Epithelial cell of esophagus (primary cell): ENCODE measurements at regions not wholly inside any gene's neighbourhood (a gene's known extent, or its start where the extent isn't known, plus 50 kb on each side); places are given as distances from the start of the nearest gene placed in this dataset.

Source experiments
- DNase-seq: peaks from one replicate; pipeline ENCODE4 v3.0.0; 2010; ENCODE audit warnings: low read depth
- H3K4me3 ChIP-seq: 2 replicates; pipeline ENCODE4 v1.5.1; 2011; ENCODE audit warnings: mild to moderate bottlenecking, low read length, control low read depth
- TF ChIP-seq, protein P1 (sequence below): IDR thresholded peaks from 2 replicates; pipeline ENCODE4 v1.5.1; 2011; ENCODE audit warnings: low read depth, mild to moderate bottlenecking, low read length, control low read depth, inconsistent platforms; ENCODE audit not compliant: insufficient read depth; ENCODE audit errors: missing control alignments

DNA sequence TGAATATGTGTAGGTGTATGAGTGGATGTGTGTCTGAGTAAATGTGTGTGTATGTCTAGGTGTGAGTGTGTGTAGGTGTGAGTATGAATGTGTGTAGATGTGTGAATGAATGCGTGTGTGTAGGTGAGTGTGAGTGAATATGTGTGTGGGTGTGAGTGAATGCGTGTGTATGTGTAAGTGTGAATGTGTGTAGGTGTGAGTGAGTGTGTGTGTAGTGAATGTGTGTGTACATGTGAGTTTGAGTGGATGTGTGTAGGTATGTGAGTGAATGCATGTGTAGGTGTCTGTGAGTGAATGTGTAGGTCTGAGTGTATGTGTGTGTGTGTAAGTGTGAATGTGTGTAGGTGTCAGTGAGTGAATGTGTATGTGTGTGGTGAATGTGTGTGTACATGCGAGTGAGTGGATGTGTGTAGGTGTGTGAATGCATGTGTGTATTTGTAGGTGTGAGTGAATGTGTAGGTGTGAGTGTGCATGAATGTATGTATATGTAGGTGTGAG is 201.0 kb upstream of the ZNF536 start:
- H3K4me3 ChIP-seq, result no peak overlapping the region
- TF ChIP-seq, protein P1, sequence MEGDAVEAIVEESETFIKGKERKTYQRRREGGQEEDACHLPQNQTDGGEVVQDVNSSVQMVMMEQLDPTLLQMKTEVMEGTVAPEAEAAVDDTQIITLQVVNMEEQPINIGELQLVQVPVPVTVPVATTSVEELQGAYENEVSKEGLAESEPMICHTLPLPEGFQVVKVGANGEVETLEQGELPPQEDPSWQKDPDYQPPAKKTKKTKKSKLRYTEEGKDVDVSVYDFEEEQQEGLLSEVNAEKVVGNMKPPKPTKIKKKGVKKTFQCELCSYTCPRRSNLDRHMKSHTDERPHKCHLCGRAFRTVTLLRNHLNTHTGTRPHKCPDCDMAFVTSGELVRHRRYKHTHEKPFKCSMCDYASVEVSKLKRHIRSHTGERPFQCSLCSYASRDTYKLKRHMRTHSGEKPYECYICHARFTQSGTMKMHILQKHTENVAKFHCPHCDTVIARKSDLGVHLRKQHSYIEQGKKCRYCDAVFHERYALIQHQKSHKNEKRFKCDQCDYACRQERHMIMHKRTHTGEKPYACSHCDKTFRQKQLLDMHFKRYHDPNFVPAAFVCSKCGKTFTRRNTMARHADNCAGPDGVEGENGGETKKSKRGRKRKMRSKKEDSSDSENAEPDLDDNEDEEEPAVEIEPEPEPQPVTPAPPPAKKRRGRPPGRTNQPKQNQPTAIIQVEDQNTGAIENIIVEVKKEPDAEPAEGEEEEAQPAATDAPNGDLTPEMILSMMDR, result no peak
- DNase-seq, result no peak

DNA sequence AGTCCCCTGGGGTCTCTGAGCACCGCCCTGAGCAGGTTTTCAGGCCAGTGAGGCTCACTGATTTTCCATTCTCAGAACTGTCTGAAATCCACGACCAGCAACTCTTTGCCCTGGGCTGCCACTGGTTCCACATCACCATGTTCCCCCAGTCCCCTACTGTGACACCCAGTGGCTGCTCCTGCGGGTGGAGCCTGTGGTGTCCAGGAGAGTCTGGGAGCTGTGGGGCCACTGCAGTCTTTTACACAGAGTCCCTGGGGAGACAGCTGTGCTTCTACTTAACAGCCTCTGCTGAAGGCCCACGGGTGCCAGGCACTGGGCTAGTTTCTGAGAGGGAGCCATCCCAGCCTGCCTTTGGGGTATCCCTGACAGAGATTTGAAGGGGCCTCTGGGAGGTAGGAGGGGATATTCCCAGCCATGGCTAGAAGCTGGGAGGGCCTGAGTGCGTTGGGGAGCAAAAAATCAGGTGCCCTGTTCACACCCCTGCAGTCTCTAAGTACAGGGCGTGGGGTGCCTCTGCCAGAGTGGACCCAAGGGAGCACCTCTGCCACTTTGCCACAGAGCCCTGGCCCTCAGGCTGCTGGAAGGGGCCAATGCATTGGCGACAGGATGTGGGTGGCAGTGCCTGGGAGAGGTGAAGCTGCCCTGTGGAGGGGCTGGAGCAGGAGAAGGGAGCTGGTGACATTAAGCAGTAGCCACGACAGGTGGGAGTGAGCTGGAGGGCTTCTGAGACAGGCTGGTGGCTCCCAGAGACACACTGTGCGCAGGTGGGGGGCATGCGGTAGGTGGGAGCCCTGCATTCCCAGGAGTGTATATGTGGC is 200.2 kb upstream of the ZNF536 start:
- DNase-seq, result no peak
- H3K4me3 ChIP-seq, result no peak overlapping the region
- TF ChIP-seq, protein P1, result no peak

DNA sequence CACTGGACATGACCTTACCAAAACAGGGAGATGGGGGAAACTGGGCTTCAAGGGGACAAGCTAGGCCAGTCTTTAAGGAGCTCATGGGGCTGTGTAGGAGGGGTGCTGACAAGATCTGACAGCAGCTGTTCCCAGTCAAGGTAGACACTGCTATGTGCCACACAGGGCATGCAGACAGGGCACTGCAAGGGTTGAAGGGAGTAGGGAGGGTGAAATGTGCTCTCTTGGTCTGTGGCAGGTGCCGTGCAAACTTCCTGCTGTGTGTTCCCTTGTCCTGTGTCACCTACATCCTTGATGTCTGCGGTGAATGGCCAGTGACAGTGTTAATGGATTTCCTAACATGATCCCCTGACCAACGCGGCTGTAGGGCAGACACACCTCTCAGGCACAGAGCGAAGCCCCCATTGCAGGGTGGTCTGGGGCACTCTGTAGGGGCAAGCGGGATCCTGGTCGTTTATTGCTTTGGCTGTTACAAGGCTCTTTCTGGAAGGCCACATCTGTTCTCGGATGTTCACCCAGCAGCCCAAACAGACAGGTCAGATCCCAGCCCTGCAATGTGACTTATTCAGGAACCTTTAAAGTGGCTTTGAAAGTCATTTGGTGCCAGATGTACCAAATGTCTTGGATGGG is 199.5 kb upstream of the ZNF536 start:
- TF ChIP-seq, protein P1, result no peak
- DNase-seq, result no peak
- H3K4me3 ChIP-seq, result no peak overlapping the region

DNA sequence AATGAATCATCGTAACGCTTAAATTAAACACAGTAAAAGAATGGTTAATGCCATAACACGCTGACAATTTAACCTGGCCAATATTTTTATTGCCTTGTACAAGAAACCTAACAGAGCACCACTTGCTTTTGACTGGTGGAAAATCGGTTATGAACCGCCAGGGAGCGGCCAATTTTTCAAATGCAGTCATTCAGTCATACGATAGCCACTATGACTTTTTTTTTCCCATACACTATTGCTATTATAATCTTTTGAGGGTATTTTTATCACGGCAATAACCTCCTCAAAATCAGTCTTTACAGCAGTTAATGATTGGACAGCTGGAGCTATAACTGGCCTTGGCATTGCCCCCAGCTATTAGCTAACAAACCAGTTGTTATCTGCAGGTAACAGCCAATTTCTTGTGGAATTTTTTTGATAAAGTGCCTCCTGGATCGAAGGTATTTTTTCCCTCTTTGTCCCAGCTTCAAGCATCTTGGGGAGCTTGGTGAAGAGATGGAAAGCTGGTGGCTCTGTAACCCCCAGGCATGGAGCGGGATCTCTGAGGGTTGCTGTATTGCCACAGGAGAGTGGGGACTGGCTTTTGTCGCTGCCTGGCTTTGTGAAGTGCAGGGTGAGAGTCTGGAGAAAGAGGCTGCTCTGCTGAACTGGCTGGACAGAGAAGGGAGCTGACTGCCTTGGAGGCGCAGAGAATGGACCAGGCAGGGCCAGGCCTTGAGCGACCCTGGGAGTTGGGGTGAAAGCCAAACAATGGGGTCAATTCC is 198.4 kb upstream of the ZNF536 start:
- TF ChIP-seq, protein P1, result no peak
- no peak overlapping the region for H3K4me3 ChIP-seq
- no peak for DNase-seq

DNA sequence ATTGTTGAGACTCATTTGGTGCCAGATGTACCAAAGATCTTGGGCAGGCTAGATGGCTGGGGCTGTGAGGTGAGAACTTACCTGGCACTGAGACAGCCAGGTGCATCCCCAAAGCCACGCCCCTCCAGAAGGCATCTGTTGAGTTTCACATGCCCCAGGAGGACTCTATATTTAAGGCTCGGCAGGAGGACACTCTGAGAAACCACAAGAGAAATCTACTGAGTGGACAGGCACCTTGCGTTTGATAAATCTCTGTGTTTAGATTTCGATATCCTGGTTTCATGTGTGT is 197.9 kb upstream of the ZNF536 start:
- TF ChIP-seq, protein P1, result no peak
- no peak overlapping the region for H3K4me3 ChIP-seq
- no peak for DNase-seq

DNA sequence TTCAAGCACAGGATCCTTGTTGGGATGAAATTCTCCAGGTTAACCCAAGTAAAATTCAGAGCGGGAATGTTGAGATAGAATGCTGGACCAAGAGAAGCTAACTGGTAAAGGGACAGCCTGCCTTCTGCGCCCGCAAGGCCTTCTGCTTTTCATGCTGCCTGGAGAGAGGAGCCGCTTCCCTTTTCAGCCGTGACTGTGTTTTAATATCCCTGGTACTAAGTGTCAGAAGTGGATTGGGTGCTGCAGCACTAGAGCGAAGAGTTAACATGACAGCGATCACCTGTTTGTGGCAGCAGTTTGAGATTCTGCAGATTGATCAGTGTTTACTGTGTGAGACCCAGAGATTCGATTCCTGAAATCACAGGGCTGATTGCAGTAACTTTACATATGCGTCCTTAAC is 197.4 kb upstream of the ZNF536 start:
- no peak overlapping the region for H3K4me3 ChIP-seq
- TF ChIP-seq, protein P1, result no peak
- DNase-seq, result no peak

DNA sequence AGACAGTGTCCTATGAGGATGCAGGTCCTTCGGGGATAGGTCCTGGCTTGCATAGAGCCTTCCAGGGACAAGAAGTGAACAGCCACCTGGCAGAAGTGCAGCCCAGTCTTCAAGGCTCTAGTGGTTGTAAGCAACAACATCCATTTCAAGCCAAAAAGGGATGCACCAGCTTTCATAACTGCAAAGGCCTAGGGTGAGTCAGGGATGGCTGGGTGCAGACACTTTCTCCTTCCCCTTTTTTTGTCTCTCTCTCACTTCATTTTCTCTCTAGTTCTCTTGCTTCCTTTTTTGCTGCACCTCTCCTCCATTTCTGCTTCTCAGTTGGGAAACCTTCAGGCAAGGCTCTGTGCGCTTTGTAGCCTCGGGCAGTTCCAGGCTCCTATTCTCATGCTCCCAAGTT is 196.2 kb upstream of the ZNF536 start:
- no peak for DNase-seq
- TF ChIP-seq, protein P1, result no peak

More for the DNA sequence above, 196.2 kb upstream of the ZNF536 start:
- no peak overlapping the region for H3K4me3 ChIP-seq
